ENCODE measurements at regions not wholly inside any gene's neighbourhood (a gene's known extent, or its start where the extent isn't known, plus 50 kb on each side); places are given as distances from the start of the nearest gene placed in this dataset.

DNA sequence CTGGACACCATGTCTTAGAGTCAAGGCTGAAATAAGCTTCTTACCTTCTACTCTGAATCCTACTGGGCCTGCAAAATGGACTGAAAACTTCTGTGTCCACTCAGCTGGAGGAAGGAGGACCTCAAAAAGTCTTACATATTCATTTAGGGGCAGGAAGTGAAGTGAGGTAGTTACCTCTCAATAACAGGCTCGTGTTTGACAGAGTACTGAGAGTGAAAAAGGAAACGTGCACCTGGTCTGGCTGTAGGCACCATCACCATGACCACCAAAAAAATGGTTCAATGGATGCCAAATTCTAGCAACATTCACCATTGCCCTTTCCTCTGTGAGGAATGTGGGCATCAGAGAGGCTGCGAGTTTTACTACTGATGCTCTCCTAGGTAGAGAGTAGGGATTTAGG lies 176.2 kb downstream of the RFC3 start:
- Histone ChIP-seq H2AK5ac (ENCODE audit: low read depth, low read length) (no peak overlapping the region), H3K23ac (ENCODE audit: low read depth, low read length, poor library complexity) (no peak overlapping the region), H3K27ac (replicated peaks; ENCODE audit: low read length) (no peak overlapping the region), H3K9me3 (replicated peaks in 1 of 2; ENCODE audit: control insufficient read depth in 2 of 2, insufficient read depth in 1 of 2, low read depth in 1 of 2, low read length in 2 of 2) (no peaks in the 10 kb centered on the region), H3K4me2 (ENCODE audit: insufficient read depth, low read length, poor library complexity, severe bottlenecking) (no peak overlapping the region), H3K18ac (ENCODE audit: low read length) (no peak overlapping the region), H4K8ac (ENCODE audit: low read depth, low read length) (no peak overlapping the region), H3K4ac (ENCODE audit: low read length) (no peak overlapping the region), H4K91ac (ENCODE audit: low read depth, low read length, poor library complexity) (no peak overlapping the region), H3K14ac (ENCODE audit: low read length) (no peak overlapping the region), H2BK12ac (ENCODE audit: low read length) (no peak overlapping the region), H2BK120ac (ENCODE audit: low read depth, low read length) (no peak overlapping the region), H2BK5ac (ENCODE audit: low read length) (no peak overlapping the region), H2AFZ (ENCODE audit: low read length) (no peak overlapping the region), H3K4me1 (ENCODE audit: control insufficient read depth in 2 of 2, insufficient read depth in 1 of 2, low read depth in 1 of 2, low read length in 2 of 2) (no peaks in the 10 kb centered on the region), H2BK15ac (ENCODE audit: low read length) (no peak overlapping the region), H3K9ac (ENCODE audit: low read depth, low read length, poor library complexity) (no peak overlapping the region), H3K27me3 (ENCODE audit: control insufficient read depth in 3 of 3, insufficient read depth in 3 of 3, low read depth in 1 of 3, low read length in 3 of 3) (no peaks in the 10 kb centered on the region), H3K4me3 (ENCODE audit: low read length in 2 of 2) (no peak overlapping the region), H3K36me3 (replicated peaks in 1 of 2; ENCODE audit: control insufficient read depth in 2 of 2, insufficient read depth in 2 of 2, low read length in 2 of 2) (no peaks in the 10 kb centered on the region), H3K79me1 (ENCODE audit: low read depth, low read length) (no peaks in the 10 kb centered on the region)
- DNase-seq (ENCODE audit: low spot score) = no peak
- WGBS, 2 donors (ENCODE audit: extremely low coverage in 2 of 2, insufficient read length in 2 of 2, insufficient replicate concordance in 1 of 2) = no CpG with 5 or more reads among the region's 3 CpGs

DNA sequence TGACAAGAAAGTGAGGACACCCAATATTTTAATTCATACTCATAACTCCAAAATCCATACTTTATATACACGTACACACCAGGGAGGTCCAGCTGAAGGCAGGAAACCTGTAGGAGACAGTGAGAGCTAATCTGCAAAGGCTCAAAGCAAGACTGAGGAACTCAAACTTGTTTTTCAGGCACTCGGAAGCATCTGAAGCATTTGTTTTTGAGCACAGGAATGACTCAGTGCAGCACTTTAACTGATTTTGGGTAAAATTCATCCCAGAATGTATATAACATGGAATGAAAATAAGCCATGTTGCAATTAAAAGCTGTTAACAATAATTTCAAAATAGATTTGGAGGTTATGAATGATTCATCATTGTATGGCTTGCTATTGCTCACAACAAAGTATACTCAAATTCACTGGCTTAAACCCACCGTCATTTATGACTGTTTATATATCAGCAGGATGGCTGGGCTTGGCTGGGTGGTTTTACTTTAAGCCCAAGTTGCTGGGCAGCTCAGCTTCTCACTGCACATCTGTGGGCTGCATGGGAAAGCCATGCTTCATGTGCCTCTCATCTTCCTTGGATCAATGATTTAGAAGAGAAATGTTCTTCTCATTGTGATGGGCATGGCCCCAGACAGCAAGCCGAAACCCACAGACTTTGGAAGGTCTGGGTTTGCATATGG lies 177.0 kb downstream of the RFC3 start:
- Histone ChIP-seq H2BK15ac (ENCODE audit: low read length) (no peak overlapping the region), H2BK12ac (ENCODE audit: low read length) (no peak overlapping the region), H3K9ac (ENCODE audit: low read depth, low read length, poor library complexity) (no peak overlapping the region), H3K4me1 (ENCODE audit: control insufficient read depth in 2 of 2, insufficient read depth in 1 of 2, low read depth in 1 of 2, low read length in 2 of 2) (no peaks in the 10 kb centered on the region), H2BK5ac (ENCODE audit: low read length) (no peak overlapping the region), H3K4me2 (ENCODE audit: insufficient read depth, low read length, poor library complexity, severe bottlenecking) (no peak overlapping the region), H3K9me3 (replicated peaks in 1 of 2; ENCODE audit: control insufficient read depth in 2 of 2, insufficient read depth in 1 of 2, low read depth in 1 of 2, low read length in 2 of 2) (no peaks in the 10 kb centered on the region), H2AK5ac (ENCODE audit: low read depth, low read length) (no peak overlapping the region), H3K79me1 (ENCODE audit: low read depth, low read length) (no peaks in the 10 kb centered on the region), H2BK120ac (ENCODE audit: low read depth, low read length) (no peak overlapping the region), H3K4me3 (ENCODE audit: low read length in 2 of 2) (no peak overlapping the region), H4K91ac (ENCODE audit: low read depth, low read length, poor library complexity) (no peak overlapping the region), H2AFZ (ENCODE audit: low read length) (no peak overlapping the region), H3K36me3 (replicated peaks in 1 of 2; ENCODE audit: control insufficient read depth in 2 of 2, insufficient read depth in 2 of 2, low read length in 2 of 2) (no peaks in the 10 kb centered on the region), H4K8ac (ENCODE audit: low read depth, low read length) (no peak overlapping the region), H3K27me3 (ENCODE audit: control insufficient read depth in 3 of 3, insufficient read depth in 3 of 3, low read depth in 1 of 3, low read length in 3 of 3) (no peaks in the 10 kb centered on the region), H3K18ac (ENCODE audit: low read length) (no peak overlapping the region), H3K27ac (replicated peaks; ENCODE audit: low read length) (no peak overlapping the region), H3K23ac (ENCODE audit: low read depth, low read length, poor library complexity) (no peak overlapping the region), H3K4ac (ENCODE audit: low read length) (no peak overlapping the region), H3K14ac (ENCODE audit: low read length) (no peak overlapping the region)
- DNase-seq (ENCODE audit: low spot score) = no peak
- WGBS, 2 donors (ENCODE audit: extremely low coverage in 2 of 2, insufficient read length in 2 of 2, insufficient replicate concordance in 1 of 2) = no CpG with 5 or more reads among the region's 4 CpGs

GRCh38 chr13:33996636-33997035 lies 178.7 kb downstream of the RFC3 start:
- H2AFZ ChIP-seq (ENCODE audit: low read length) = no peak overlapping the region
- no peak overlapping the region for H2BK15ac ChIP-seq (ENCODE audit: low read length)
- H3K79me1 ChIP-seq (ENCODE audit: low read depth, low read length) = no peaks in the 10 kb centered on the region
- H3K23ac ChIP-seq (ENCODE audit: low read depth, low read length, poor library complexity) = no peak overlapping the region
- no peak overlapping the region for H3K4ac ChIP-seq (ENCODE audit: low read length)
- no peak overlapping the region for H2AK5ac ChIP-seq (ENCODE audit: low read depth, low read length)
- no peak overlapping the region for H4K8ac ChIP-seq (ENCODE audit: low read depth, low read length)
- no peak overlapping the region for H3K4me2 ChIP-seq (ENCODE audit: insufficient read depth, low read length, poor library complexity, severe bottlenecking)
- H3K4me3 ChIP-seq (ENCODE audit: low read length in 2 of 2) = no peak overlapping the region
- H3K4me1 ChIP-seq (ENCODE audit: control insufficient read depth in 2 of 2, insufficient read depth in 1 of 2, low read depth in 1 of 2, low read length in 2 of 2) = no peaks in the 10 kb centered on the region
- no peak overlapping the region for H3K27ac ChIP-seq (replicated peaks; ENCODE audit: low read length)
- WGBS, 2 donors (ENCODE audit: extremely low coverage in 2 of 2, insufficient read length in 2 of 2, insufficient replicate concordance in 1 of 2) = no CpG with 5 or more reads among the region's 7 CpGs
- no peaks in the 10 kb centered on the region for H3K9me3 ChIP-seq (replicated peaks in 1 of 2; ENCODE audit: control insufficient read depth in 2 of 2, insufficient read depth in 1 of 2, low read depth in 1 of 2, low read length in 2 of 2)
- no peaks in the 10 kb centered on the region for H3K27me3 ChIP-seq (ENCODE audit: control insufficient read depth in 3 of 3, insufficient read depth in 3 of 3, low read depth in 1 of 3, low read length in 3 of 3)
- H4K91ac ChIP-seq (ENCODE audit: low read depth, low read length, poor library complexity) = no peak overlapping the region
- no peak overlapping the region for H2BK12ac ChIP-seq (ENCODE audit: low read length)
- H3K18ac ChIP-seq (ENCODE audit: low read length) = no peak overlapping the region
- no peak overlapping the region for H2BK120ac ChIP-seq (ENCODE audit: low read depth, low read length)
- no peaks in the 10 kb centered on the region for H3K36me3 ChIP-seq (replicated peaks in 1 of 2; ENCODE audit: control insufficient read depth in 2 of 2, insufficient read depth in 2 of 2, low read length in 2 of 2)
- H2BK5ac ChIP-seq (ENCODE audit: low read length) = no peak overlapping the region
- no peak overlapping the region for H3K9ac ChIP-seq (ENCODE audit: low read depth, low read length, poor library complexity)
- H3K14ac ChIP-seq (ENCODE audit: low read length) = no peak overlapping the region
- DNase-seq (ENCODE audit: low spot score) = no peak

GRCh38 chr13:33997574-33997973 lies 179.6 kb downstream of the RFC3 start:
- no peak overlapping the region for H2AK5ac ChIP-seq (ENCODE audit: low read depth, low read length)
- no peaks in the 10 kb centered on the region for H3K4me1 ChIP-seq (ENCODE audit: control insufficient read depth in 2 of 2, insufficient read depth in 1 of 2, low read depth in 1 of 2, low read length in 2 of 2)
- no peaks in the 10 kb centered on the region for H3K9me3 ChIP-seq (replicated peaks in 1 of 2; ENCODE audit: control insufficient read depth in 2 of 2, insufficient read depth in 1 of 2, low read depth in 1 of 2, low read length in 2 of 2)
- no peak overlapping the region for H3K4me2 ChIP-seq (ENCODE audit: insufficient read depth, low read length, poor library complexity, severe bottlenecking)
- no peak overlapping the region for H3K18ac ChIP-seq (ENCODE audit: low read length)
- no peak for DNase-seq (ENCODE audit: low spot score)
- H4K8ac ChIP-seq (ENCODE audit: low read depth, low read length) = no peak overlapping the region
- no peak overlapping the region for H3K27ac ChIP-seq (replicated peaks; ENCODE audit: low read length)
- H3K79me1 ChIP-seq (ENCODE audit: low read depth, low read length) = no peaks in the 10 kb centered on the region
- H3K9ac ChIP-seq (ENCODE audit: low read depth, low read length, poor library complexity) = no peak overlapping the region
- no peak overlapping the region for H3K14ac ChIP-seq (ENCODE audit: low read length)
- H3K36me3 ChIP-seq (replicated peaks in 1 of 2; ENCODE audit: control insufficient read depth in 2 of 2, insufficient read depth in 2 of 2, low read length in 2 of 2) = no peaks in the 10 kb centered on the region
- no peak overlapping the region for H3K4me3 ChIP-seq (ENCODE audit: low read length in 2 of 2)
- no peak overlapping the region for H2BK15ac ChIP-seq (ENCODE audit: low read length)
- H2BK12ac ChIP-seq (ENCODE audit: low read length) = no peak overlapping the region
- no peak overlapping the region for H2AFZ ChIP-seq (ENCODE audit: low read length)
- H3K27me3 ChIP-seq (ENCODE audit: control insufficient read depth in 3 of 3, insufficient read depth in 3 of 3, low read depth in 1 of 3, low read length in 3 of 3) = no peaks in the 10 kb centered on the region
- WGBS, 2 donors (ENCODE audit: extremely low coverage in 2 of 2, insufficient read length in 2 of 2, insufficient replicate concordance in 1 of 2) = no CpG with 5 or more reads among the region's 3 CpGs
- H3K4ac ChIP-seq (ENCODE audit: low read length) = no peak overlapping the region
- no peak overlapping the region for H3K23ac ChIP-seq (ENCODE audit: low read depth, low read length, poor library complexity)
- no peak overlapping the region for H2BK120ac ChIP-seq (ENCODE audit: low read depth, low read length)
- H2BK5ac ChIP-seq (ENCODE audit: low read length) = no peak overlapping the region
- no peak overlapping the region for H4K91ac ChIP-seq (ENCODE audit: low read depth, low read length, poor library complexity)

All from neuronal stem cell (in vitro differentiated cells).